ENCODE measurements at regions not wholly inside any gene's neighbourhood (a gene's known extent, or its start where the extent isn't known, plus 50 kb on each side); places are given as distances from the start of the nearest gene placed in this dataset.

GRCh38 chr4:162715401-162715800, 451.3 kb downstream of the NAF1 start:
- Histone ChIP-seq H3K27ac (ENCODE audit: low read depth in 1 of 2, low read length in 2 of 2) (no peak overlapping the region), H3K9ac (ENCODE audit: low read depth in 1 of 2, low read length in 2 of 2) (no peak overlapping the region), H3K4me3 (ENCODE audit: low read depth in 1 of 3, low read length in 3 of 3) (no peak overlapping the region), H3K27me3 (ENCODE audit: control insufficient read depth in 4 of 4, insufficient read depth in 4 of 4, low read length in 3 of 4) (no peaks in the 10 kb centered on the region), H3K9me3 (ENCODE audit: control insufficient read depth in 4 of 4, low read length in 3 of 4) (no peaks in the 10 kb centered on the region), H3K36me3 (ENCODE audit: control insufficient read depth in 4 of 4, insufficient read depth in 3 of 4, low read depth in 1 of 4, low read length in 3 of 4) (no peaks in the 10 kb centered on the region), H3K4me1 (ENCODE audit: control insufficient read depth in 4 of 4, insufficient read depth in 4 of 4, low read length in 3 of 4) (no peaks in the 10 kb centered on the region)
- WGBS = 67% methylated on average over 3 of the region's 3 CpGs
- TF ChIP-seq EGR1 (IDR thresholded peaks at IDR 0.05; ENCODE audit: low read depth in 2 of 2) = no peak
- TF ChIP-seq RXRA (IDR thresholded peaks at IDR 0.05) = no peak
- TF ChIP-seq YY1 (IDR thresholded peaks at IDR 0.05) = no peak
- TF ChIP-seq RAD21 (IDR thresholded peaks at IDR 0.05) = no peak
- no peak for DNase-seq (ENCODE audit: low spot score)

GRCh38 chr4:162707962-162708361, 458.7 kb downstream of the NAF1 start:
- no peak overlapping the region for H3K9ac ChIP-seq (ENCODE audit: low read depth in 1 of 2, low read length in 2 of 2)
- H3K4me3 ChIP-seq (ENCODE audit: low read depth in 1 of 3, low read length in 3 of 3) = no peak overlapping the region
- no peaks in the 10 kb centered on the region for H3K9me3 ChIP-seq (ENCODE audit: control insufficient read depth in 4 of 4, low read length in 3 of 4)
- H3K4me1 ChIP-seq (ENCODE audit: control insufficient read depth in 4 of 4, insufficient read depth in 4 of 4, low read length in 3 of 4) = no peaks in the 10 kb centered on the region
- no peak overlapping the region for H3K27ac ChIP-seq (ENCODE audit: low read depth in 1 of 2, low read length in 2 of 2)
- H3K27me3 ChIP-seq (ENCODE audit: control insufficient read depth in 4 of 4, insufficient read depth in 4 of 4, low read length in 3 of 4) = no peaks in the 10 kb centered on the region
- TF ChIP-seq YY1 (IDR thresholded peaks at IDR 0.05) = no peak
- no peak for TF ChIP-seq CTCF (IDR thresholded peaks at IDR 0.05; ENCODE audit: low read depth, low read length, missing input control)
- TF ChIP-seq REST (IDR thresholded peaks at IDR 0.05) = no peak
- no peak for TF ChIP-seq MAX (IDR thresholded peaks at IDR 0.05)
- no peak for TF ChIP-seq FOXA1 (IDR thresholded peaks at IDR 0.05)
- TF ChIP-seq RAD21 (IDR thresholded peaks at IDR 0.05) = no peak
- no peak for TF ChIP-seq HNF4A (conservative IDR thresholded peaks at IDR 0.05)
- TF ChIP-seq, protein P1, sequence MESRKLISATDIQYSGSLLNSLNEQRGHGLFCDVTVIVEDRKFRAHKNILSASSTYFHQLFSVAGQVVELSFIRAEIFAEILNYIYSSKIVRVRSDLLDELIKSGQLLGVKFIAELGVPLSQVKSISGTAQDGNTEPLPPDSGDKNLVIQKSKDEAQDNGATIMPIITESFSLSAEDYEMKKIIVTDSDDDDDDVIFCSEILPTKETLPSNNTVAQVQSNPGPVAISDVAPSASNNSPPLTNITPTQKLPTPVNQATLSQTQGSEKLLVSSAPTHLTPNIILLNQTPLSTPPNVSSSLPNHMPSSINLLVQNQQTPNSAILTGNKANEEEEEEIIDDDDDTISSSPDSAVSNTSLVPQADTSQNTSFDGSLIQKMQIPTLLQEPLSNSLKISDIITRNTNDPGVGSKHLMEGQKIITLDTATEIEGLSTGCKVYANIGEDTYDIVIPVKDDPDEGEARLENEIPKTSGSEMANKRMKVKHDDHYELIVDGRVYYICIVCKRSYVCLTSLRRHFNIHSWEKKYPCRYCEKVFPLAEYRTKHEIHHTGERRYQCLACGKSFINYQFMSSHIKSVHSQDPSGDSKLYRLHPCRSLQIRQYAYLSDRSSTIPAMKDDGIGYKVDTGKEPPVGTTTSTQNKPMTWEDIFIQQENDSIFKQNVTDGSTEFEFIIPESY (IDR thresholded peaks at IDR 0.05) = no peak
- TF ChIP-seq RXRA (IDR thresholded peaks at IDR 0.05) = no peak
- no peak for TF ChIP-seq HNF4G (IDR thresholded peaks at IDR 0.05)
- TF ChIP-seq TAF1 (conservative IDR thresholded peaks at IDR 0.05) = no peak
- TF ChIP-seq FOXA2 (IDR thresholded peaks at IDR 0.05) = no peak
- no peak for TF ChIP-seq GABPA (IDR thresholded peaks at IDR 0.05 in 1 of 2, conservative IDR thresholded peaks at IDR 0.05 in 1 of 2)
- TF ChIP-seq SP1 (IDR thresholded peaks at IDR 0.05) = no peak
- no peak for TF ChIP-seq EGR1 (IDR thresholded peaks at IDR 0.05; ENCODE audit: low read depth in 2 of 2)
- TF ChIP-seq JUND (IDR thresholded peaks at IDR 0.05) = no peak
- no peak for TF ChIP-seq NR2F2 (IDR thresholded peaks at IDR 0.05)
- TF ChIP-seq, protein P2, sequence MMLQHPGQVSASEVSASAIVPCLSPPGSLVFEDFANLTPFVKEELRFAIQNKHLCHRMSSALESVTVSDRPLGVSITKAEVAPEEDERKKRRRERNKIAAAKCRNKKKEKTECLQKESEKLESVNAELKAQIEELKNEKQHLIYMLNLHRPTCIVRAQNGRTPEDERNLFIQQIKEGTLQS (IDR thresholded peaks at IDR 0.05) = no peak
- no peaks in the 10 kb centered on the region for H3K36me3 ChIP-seq (ENCODE audit: control insufficient read depth in 4 of 4, insufficient read depth in 3 of 4, low read depth in 1 of 4, low read length in 3 of 4)
- DNase-seq (ENCODE audit: low spot score) = no peak

All from liver (tissue), 8 donors.